Adrenal gland (tissue), 9 donors: ENCODE measurements at regions not wholly inside any gene's neighbourhood (a gene's known extent, or its start where the extent isn't known, plus 50 kb on each side); places are given as distances from the start of the nearest gene placed in this dataset.

Experiments
- DNase-seq, 7 donors: peaks; one replicate each; pipeline ENCODE4 v3.0.0-alpha.2; 2019 to 2020
- H3K27ac ChIP-seq, 5 donors: fragments of 200-600 bp; sonication (generic) in 4 of 5; 1 replicate in 3 of 5; 2 replicates in 2 of 5; pipeline versions ENCODE4 v1.5.1 to v1.8.0; 2016 to 2020; ENCODE audit warnings: mild to moderate bottlenecking in 1 of 5
- H3K27me3 ChIP-seq: fragments of 200-600 bp; 2 replicates; pipeline ENCODE4 v1.8.0; 2021
- H3K36me3 ChIP-seq, 2 donors: fragments of 200-600 bp; replicated peaks in 1 of 2; 1 replicate in 1 of 2; 2 replicates in 1 of 2; pipeline versions ENCODE4 v1.5.1 to v1.8.0; 2018 to 2022
- H3K4me1 ChIP-seq, 2 donors: fragments of 200-600 bp; replicated peaks in 1 of 2; 1 replicate in 1 of 2; 2 replicates in 1 of 2; pipeline versions ENCODE4 v1.5.1 to v1.8.0; 2018 to 2021
- H3K4me3 ChIP-seq, 4 donors: fragments of 200-600 bp; sonication (generic) in 3 of 4; one replicate each; pipeline ENCODE4 v1.5.1; 2016 to 2018
- H3K9me3 ChIP-seq, 3 donors: fragments of 200-600 bp; sonication (generic) in 1 of 3; replicated peaks in 1 of 3; 1 replicate in 2 of 3; 2 replicates in 1 of 3; pipeline versions ENCODE4 v1.5.1 to v1.8.0; 2016 to 2021
- CTCF ChIP-seq, 6 experiments: fragments of 450-650 bp in 4 of 6; fragments of 200-600 bp in 2 of 6; sonication (generic) in 1 of 6; IDR thresholded peaks; 1 replicate in 5 of 6; 2 replicates in 1 of 6; pipeline versions ENCODE4 v1.5.1 to v1.8.0; 2016 to 2021; ENCODE audit warnings: antibody characterized with exemption in 6 of 6, mild to moderate bottlenecking in 2 of 6, moderate library complexity in 1 of 6
- POLR2A ChIP-seq, 2 donors: fragments of 450-650 bp; IDR thresholded peaks; one replicate each; pipeline ENCODE4 v1.6.1; 2017; ENCODE audit warnings: antibody characterized with exemption in 2 of 2, mild to moderate bottlenecking in 2 of 2, moderate library complexity in 1 of 2
- WGBS, 4 donors: extraction: QIAGEN DNeasy Blood & Tissue Kit in 2 of 4; methylation state at CpG; one replicate each; pipeline versions ENCODE4 v1.1.5 to v1.1.7; 2013 to 2017; 5-methylcytosine and 5-hydroxymethylcytosine counted together
- intact Hi-C, 2 donors: fragments of 100-400 bp; cut with DNase I; formaldehyde crosslinking; loops; one replicate each; pipeline versions ENCODE4 v1.14.1 to v1.15.0; 2022 to 2023
- donor health status: healthy with polysubstance abuse.
- donor health status: Bipolar disorder and iron deficiency.
- donor health status: DM: yes; HTN: yes; CAD: no.
- donor health status: DM: no; HTN: no; CAD: no.
- donor health status: DM: no; HTN: no; CAD: no.

GRCh38 chr9:105047742-105048041, 119.7 kb upstream of the ABCA1 start:
- DNase-seq: no peak
- 27 to 59% (median 48%) methylated on average over 2 of the region's 2 CpGs for WGBS, 4 donors
- Histone ChIP-seq H3K4me3 (no peak overlapping the region), H3K9me3 (no peaks in the 10 kb centered on the region), H3K27me3 (no peaks in the 10 kb centered on the region), H3K27ac (peak overlapping the region in 1 of 5 donors; percentile 66), H3K4me1 (peaks cover 4 to 28% of the 10 kb centered on the region in 2 donors), H3K36me3 (no peaks in the 10 kb centered on the region)
- intact Hi-C loops: loop anchor here in 1 of 2 donors (10.0 kb wide), 1 partner anchor 53 kb away; no protein-coding TSS in a partner anchor
- TF ChIP-seq CTCF (IDR thresholded peaks at IDR 0.05) (no peak), POLR2A (IDR thresholded peaks at IDR 0.05) (no peak)

- intact Hi-C loops: loop anchor here in 1 of 2 donors (10.0 kb wide), 1 partner anchor 54 kb away; no protein-coding TSS in a partner anchor
- whole genome bisulfite sequencing, 4 donors: 34 to 67% (median 51%) methylated on average over 1 to 2 of the region's 2 CpGs
- no peak overlapping the region for H3K4me3 ChIP-seq
Measured at GRCh38 chr9:105048331-105048730, 120.4 kb upstream of the ABCA1 start.

DNA sequence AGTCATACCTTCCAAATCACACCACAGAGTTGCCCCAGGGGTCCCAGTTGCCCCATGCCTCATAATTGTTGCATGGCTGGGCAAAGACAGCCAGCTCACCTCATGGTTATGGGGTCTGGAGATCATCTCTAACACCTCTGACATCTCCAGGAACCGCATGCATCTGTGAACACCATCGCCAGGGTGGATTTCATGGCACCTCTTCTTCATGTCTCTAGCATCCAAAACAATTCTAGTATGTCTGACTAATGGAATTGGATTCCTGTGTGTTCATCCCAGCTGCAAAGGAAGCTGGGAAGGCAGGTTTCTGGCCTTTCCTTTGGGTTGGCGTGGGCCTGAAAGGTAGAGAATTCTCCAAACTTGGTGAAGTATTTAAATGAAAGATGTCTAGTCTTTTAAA, 122.3 kb upstream of the ABCA1 start:
- DNase-seq: peak in 1 of 7 donors; percentile 9
- Histone ChIP-seq H3K27me3 (no peaks in the 10 kb centered on the region), H3K36me3 (no peaks in the 10 kb centered on the region), H3K27ac (no peak overlapping the region), H3K9me3 (no peaks in the 10 kb centered on the region), H3K4me1 (peaks cover 9 to 36% of the 10 kb centered on the region in 2 donors), H3K4me3 (no peak overlapping the region)
- TF ChIP-seq POLR2A (IDR thresholded peaks at IDR 0.05) (no peak), CTCF (IDR thresholded peaks at IDR 0.05) (no peak)
- intact Hi-C loops: no loop called here
- 63 to 93% (median 75%) methylated on average over 3 of the region's 3 CpGs for WGBS, 4 donors

More at GRCh38 chr9:105048331-105048730, 120.4 kb upstream of the ABCA1 start:
- TF ChIP-seq POLR2A (IDR thresholded peaks at IDR 0.05) (no peak), CTCF (IDR thresholded peaks at IDR 0.05) (no peak)
- Histone ChIP-seq H3K27me3 (no peaks in the 10 kb centered on the region), H3K27ac (peak overlapping the region in 4 of 5 donors; percentile 2 to 80 (median 62)), H3K9me3 (no peaks in the 10 kb centered on the region), H3K4me1 (peaks cover 0 to 32% of the 10 kb centered on the region in 2 donors), H3K36me3 (no peaks in the 10 kb centered on the region)
- DNase-seq: no peak

GRCh38 chr9:105051897-105052296, 123.9 kb upstream of the ABCA1 start:
- peaks cover 9 to 46% of the 10 kb centered on the region in 2 donors for H3K4me1 ChIP-seq
- H3K36me3 ChIP-seq: no peaks in the 10 kb centered on the region
- DNase-seq: no peak
- 74 to 91% (median 83%) methylated on average over 8 of the region's 8 CpGs for WGBS, 4 donors
- intact Hi-C loops: no loop called here
- H3K4me3 ChIP-seq: no peak overlapping the region
- TF ChIP-seq POLR2A (IDR thresholded peaks at IDR 0.05): no peak
- TF ChIP-seq CTCF (IDR thresholded peaks at IDR 0.05): no peak
- no peaks in the 10 kb centered on the region for H3K9me3 ChIP-seq
- peak overlapping the region in 3 of 5 donors; percentile 67 to 87 (median 85) for H3K27ac ChIP-seq
- H3K27me3 ChIP-seq: no peaks in the 10 kb centered on the region
